ENCODE measurements at regions not wholly inside any gene's neighbourhood (a gene's known extent, or its start where the extent isn't known, plus 50 kb on each side); places are given as distances from the start of the nearest gene placed in this dataset.
A peak's percentile ranks its signal among the peaks of the same experiment; 100 is the strongest.

GRCh38 chr3:127037021-127037400, 54.1 kb downstream of the PLXNA1 start:
- peaks cover 0 to 11% (median 9%) of the 10 kb centered on the region in 3 donors for H3K4me1 ChIP-seq (ENCODE audit: control insufficient read depth in 2 of 3, insufficient read depth in 2 of 3, low read depth in 1 of 3, low read length in 3 of 3)
- H3K9ac ChIP-seq (ENCODE audit: low read length in 3 of 3), result no peak overlapping the region
- DNase-seq (no peak), FAIRE-seq (no peak)
- intact Hi-C loops (cut with DNase I), result no loop called here
- H3K4me3 ChIP-seq (ENCODE audit: low read length in 3 of 3), result no peak overlapping the region
- no peaks in the 10 kb centered on the region for H3K27me3 ChIP-seq (ENCODE audit: control insufficient read depth, insufficient read depth, low read length)
- H3K27ac ChIP-seq (ENCODE audit: low read depth in 2 of 2, low read length in 2 of 2), result no peak overlapping the region
- TF ChIP-seq CTCF (IDR thresholded peaks at IDR 0.05; ENCODE audit: borderline replicate concordance, extremely low read depth, insufficient read depth), result no peak
- no peaks in the 10 kb centered on the region for H3K9me3 ChIP-seq (ENCODE audit: control insufficient read depth in 2 of 3, insufficient read depth in 1 of 3, low read length in 3 of 3)
- H3K36me3 ChIP-seq (ENCODE audit: control insufficient read depth in 2 of 3, insufficient read depth in 3 of 3, low read length in 3 of 3), result no peaks in the 10 kb centered on the region

GRCh38 chr3:127037418-127037841, 54.5 kb downstream of the PLXNA1 start:
- peaks cover 0 to 13% (median 10%) of the 10 kb centered on the region in 3 donors for H3K4me1 ChIP-seq (ENCODE audit: control insufficient read depth in 2 of 3, insufficient read depth in 2 of 3, low read depth in 1 of 3, low read length in 3 of 3)
- peak in 1 of 5 donors; percentile 51 for DNase-seq
- H3K9me3 ChIP-seq (ENCODE audit: control insufficient read depth in 2 of 3, insufficient read depth in 1 of 3, low read length in 3 of 3), result no peaks in the 10 kb centered on the region
- no peak overlapping the region for H3K4me3 ChIP-seq (ENCODE audit: low read length in 3 of 3)
- no peak for TF ChIP-seq CTCF (IDR thresholded peaks at IDR 0.05; ENCODE audit: borderline replicate concordance, extremely low read depth, insufficient read depth)
- no peaks in the 10 kb centered on the region for H3K36me3 ChIP-seq (ENCODE audit: control insufficient read depth in 2 of 3, insufficient read depth in 3 of 3, low read length in 3 of 3)
- intact Hi-C loops (cut with DNase I), result no loop called here
- no peak overlapping the region for H3K9ac ChIP-seq (ENCODE audit: low read length in 3 of 3)
- H3K27ac ChIP-seq (ENCODE audit: low read depth in 2 of 2, low read length in 2 of 2), result no peak overlapping the region
- no peak for FAIRE-seq
- no peaks in the 10 kb centered on the region for H3K27me3 ChIP-seq (ENCODE audit: control insufficient read depth, insufficient read depth, low read length)

GRCh38 chr3:127037971-127038446, 55.1 kb downstream of the PLXNA1 start:
- H3K4me3 ChIP-seq (ENCODE audit: low read length in 3 of 3), result no peak overlapping the region
- H3K36me3 ChIP-seq (ENCODE audit: control insufficient read depth in 2 of 3, insufficient read depth in 3 of 3, low read length in 3 of 3), result no peaks in the 10 kb centered on the region
- no peak for TF ChIP-seq CTCF (IDR thresholded peaks at IDR 0.05; ENCODE audit: borderline replicate concordance, extremely low read depth, insufficient read depth)
- no peaks in the 10 kb centered on the region for H3K9me3 ChIP-seq (ENCODE audit: control insufficient read depth in 2 of 3, insufficient read depth in 1 of 3, low read length in 3 of 3)
- H3K4me1 ChIP-seq (ENCODE audit: control insufficient read depth in 2 of 3, insufficient read depth in 2 of 3, low read depth in 1 of 3, low read length in 3 of 3), result peaks cover 0 to 19% (median 15%) of the 10 kb centered on the region in 3 donors
- H3K27ac ChIP-seq (ENCODE audit: low read depth in 2 of 2, low read length in 2 of 2), result no peak overlapping the region
- FAIRE-seq (no peak), DNase-seq (peak in 2 of 5 donors; percentile 31 to 43)
- H3K27me3 ChIP-seq (ENCODE audit: control insufficient read depth, insufficient read depth, low read length), result no peaks in the 10 kb centered on the region
- H3K9ac ChIP-seq (ENCODE audit: low read length in 3 of 3), result no peak overlapping the region
- intact Hi-C loops (cut with DNase I), result no loop called here

GRCh38 chr3:127038466-127038865, 55.6 kb downstream of the PLXNA1 start:
- Histone ChIP-seq H3K4me3 (ENCODE audit: low read length in 3 of 3) (no peak overlapping the region), H3K9ac (ENCODE audit: low read length in 3 of 3) (no peak overlapping the region), H3K27ac (ENCODE audit: low read depth in 2 of 2, low read length in 2 of 2) (no peak overlapping the region), H3K27me3 (ENCODE audit: control insufficient read depth, insufficient read depth, low read length) (no peaks in the 10 kb centered on the region), H3K4me1 (ENCODE audit: control insufficient read depth in 2 of 3, insufficient read depth in 2 of 3, low read depth in 1 of 3, low read length in 3 of 3) (peaks cover 0 to 23% (median 17%) of the 10 kb centered on the region in 3 donors), H3K9me3 (ENCODE audit: control insufficient read depth in 2 of 3, insufficient read depth in 1 of 3, low read length in 3 of 3) (no peaks in the 10 kb centered on the region), H3K36me3 (ENCODE audit: control insufficient read depth in 2 of 3, insufficient read depth in 3 of 3, low read length in 3 of 3) (no peaks in the 10 kb centered on the region)
- FAIRE-seq (no peak), DNase-seq (peak in 1 of 5 donors; percentile 45)
- no peak for TF ChIP-seq CTCF (IDR thresholded peaks at IDR 0.05; ENCODE audit: borderline replicate concordance, extremely low read depth, insufficient read depth)
- intact Hi-C loops (cut with DNase I), result no loop called here

Measured in kidney (tissue), 13 donors.